GM18498 (cell line): ENCODE measurements at regions not wholly inside any gene's neighbourhood (a gene's known extent, or its start where the extent isn't known, plus 50 kb on each side); places are given as distances from the start of the nearest gene placed in this dataset.

Experiments
- ATAC-seq: cut with Tn5 transposase; IDR thresholded peaks from one replicate; pipeline ENCODE4 v1.9.1; 2021; ENCODE audit warnings: mild to moderate bottlenecking, moderate library complexity; ENCODE audit not compliant: unreplicated experiment

GRCh38 chr4:59834943-59835342 lies 1365.2 kb upstream of the ADGRL3 start:
- no peak for ATAC-seq

GRCh38 chr4:59837751-59838150 lies 1362.4 kb upstream of the ADGRL3 start:
- ATAC-seq = no peak

GRCh38 chr4:59838236-59838635 lies 1361.9 kb upstream of the ADGRL3 start:
- no peak for ATAC-seq

GRCh38 chr4:59841698-59842097 lies 1358.4 kb upstream of the ADGRL3 start:
- no peak for ATAC-seq

GRCh38 chr4:59848457-59848856 lies 1351.7 kb upstream of the ADGRL3 start:
- ATAC-seq = no peak

- ATAC-seq = no peak
Measured at GRCh38 chr4:59855630-59856352, 1344.3 kb upstream of the ADGRL3 start.

- no peak for ATAC-seq
Measured at GRCh38 chr4:59869056-59869455, 1331.1 kb upstream of the ADGRL3 start.

- no peak for ATAC-seq
Measured at GRCh38 chr4:59869559-59869958, 1330.6 kb upstream of the ADGRL3 start.

GRCh38 chr4:59881632-59882031 lies 1318.5 kb upstream of the ADGRL3 start:
- ATAC-seq = no peak

- no peak for ATAC-seq
Measured at GRCh38 chr4:59904331-59904730, 1295.8 kb upstream of the ADGRL3 start.

GRCh38 chr4:59920416-59920815 lies 1279.7 kb upstream of the ADGRL3 start:
- no peak for ATAC-seq

GRCh38 chr4:59925290-59925689 lies 1274.8 kb upstream of the ADGRL3 start:
- ATAC-seq = no peak

- no peak for ATAC-seq
Measured at GRCh38 chr4:59936566-59936965, 1263.6 kb upstream of the ADGRL3 start.

GRCh38 chr4:59938166-59938565 lies 1262.0 kb upstream of the ADGRL3 start:
- ATAC-seq = no peak

GRCh38 chr4:59945277-59945676 lies 1254.8 kb upstream of the ADGRL3 start:
- no peak for ATAC-seq

- no peak for ATAC-seq
Measured at GRCh38 chr4:59945716-59946115, 1254.4 kb upstream of the ADGRL3 start.

- no peak for ATAC-seq
Measured at GRCh38 chr4:59956366-59956765, 1243.8 kb upstream of the ADGRL3 start.

GRCh38 chr4:59960143-59960542 lies 1240.0 kb upstream of the ADGRL3 start:
- ATAC-seq = no peak

GRCh38 chr4:59966758-59967157 lies 1233.4 kb upstream of the ADGRL3 start:
- ATAC-seq = no peak

- ATAC-seq = no peak
Measured at GRCh38 chr4:59968796-59969195, 1231.3 kb upstream of the ADGRL3 start.

- ATAC-seq = no peak
Measured at GRCh38 chr4:59969909-59970308, 1230.2 kb upstream of the ADGRL3 start.

GRCh38 chr4:59971952-59972351 lies 1228.2 kb upstream of the ADGRL3 start:
- no peak for ATAC-seq

GRCh38 chr4:59973492-59973891 lies 1226.6 kb upstream of the ADGRL3 start:
- ATAC-seq = no peak
